ENCODE measurements at regions not wholly inside any gene's neighbourhood (a gene's known extent, or its start where the extent isn't known, plus 50 kb on each side); places are given as distances from the start of the nearest gene placed in this dataset.

DNA sequence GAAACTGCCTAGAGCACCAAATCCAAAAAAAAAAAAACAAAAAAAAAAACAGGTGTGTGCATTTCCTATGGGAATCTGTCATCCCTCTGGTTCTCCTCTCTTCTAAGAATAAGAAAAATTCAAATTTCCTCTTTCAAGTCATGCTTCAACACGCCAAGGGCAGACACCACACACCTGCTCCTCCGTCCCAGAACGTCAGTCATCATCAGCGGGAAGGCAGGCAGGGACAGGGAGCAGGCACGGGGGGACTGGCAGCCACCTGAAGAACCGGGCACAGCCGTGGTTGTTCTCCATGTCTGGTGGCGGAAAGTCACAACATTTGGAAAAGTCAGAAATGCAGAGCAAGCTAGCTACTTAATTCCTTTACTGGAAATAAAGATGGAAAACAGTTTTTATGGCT is 214.8 kb downstream of the IKZF2 start:
- TF ChIP-seq, protein P1, sequence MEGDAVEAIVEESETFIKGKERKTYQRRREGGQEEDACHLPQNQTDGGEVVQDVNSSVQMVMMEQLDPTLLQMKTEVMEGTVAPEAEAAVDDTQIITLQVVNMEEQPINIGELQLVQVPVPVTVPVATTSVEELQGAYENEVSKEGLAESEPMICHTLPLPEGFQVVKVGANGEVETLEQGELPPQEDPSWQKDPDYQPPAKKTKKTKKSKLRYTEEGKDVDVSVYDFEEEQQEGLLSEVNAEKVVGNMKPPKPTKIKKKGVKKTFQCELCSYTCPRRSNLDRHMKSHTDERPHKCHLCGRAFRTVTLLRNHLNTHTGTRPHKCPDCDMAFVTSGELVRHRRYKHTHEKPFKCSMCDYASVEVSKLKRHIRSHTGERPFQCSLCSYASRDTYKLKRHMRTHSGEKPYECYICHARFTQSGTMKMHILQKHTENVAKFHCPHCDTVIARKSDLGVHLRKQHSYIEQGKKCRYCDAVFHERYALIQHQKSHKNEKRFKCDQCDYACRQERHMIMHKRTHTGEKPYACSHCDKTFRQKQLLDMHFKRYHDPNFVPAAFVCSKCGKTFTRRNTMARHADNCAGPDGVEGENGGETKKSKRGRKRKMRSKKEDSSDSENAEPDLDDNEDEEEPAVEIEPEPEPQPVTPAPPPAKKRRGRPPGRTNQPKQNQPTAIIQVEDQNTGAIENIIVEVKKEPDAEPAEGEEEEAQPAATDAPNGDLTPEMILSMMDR (IDR thresholded peaks at IDR 0.05; ENCODE audit: control extremely low read depth, extremely low read depth, low read depth, missing control alignments), result no peak
- ChIA-PET CTCF (interaction anchor here (1.1 to 1.6 kb wide), 2 partner anchors 13 to 16 kb away, joined by 3 to 4 read pairs; no protein-coding TSS in a partner anchor), POLR2A (no interaction called here)
- DNase-seq (ENCODE audit: extremely low spot score), result no peak

DNA sequence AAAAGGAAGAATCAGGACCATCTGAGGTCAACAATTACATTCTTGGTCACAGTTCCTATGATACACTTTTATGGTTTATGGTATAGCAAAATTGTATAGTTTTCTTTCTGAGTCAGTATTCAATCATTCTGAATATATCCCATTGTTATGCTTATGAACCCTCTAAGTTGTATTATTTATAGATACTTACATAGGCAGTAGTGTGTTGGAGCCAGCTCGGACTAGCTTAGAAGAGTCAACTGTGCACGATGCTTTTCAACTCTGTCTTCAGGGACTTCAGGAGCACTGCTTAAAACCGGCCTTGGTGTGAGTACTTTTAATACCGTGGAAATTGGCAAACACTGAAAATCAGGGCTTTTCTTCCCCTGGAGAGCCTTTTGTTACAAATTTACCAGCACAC is 215.7 kb downstream of the IKZF2 start:
- POLR2A ChIA-PET, result no interaction called here
- TF ChIP-seq, protein P1 (IDR thresholded peaks at IDR 0.05; ENCODE audit: control extremely low read depth, extremely low read depth, low read depth, missing control alignments), result no peak
- DNase-seq (ENCODE audit: extremely low spot score), result no peak
- CTCF ChIA-PET, result interaction anchor here (1.1 to 1.7 kb wide), 3 partner anchors 9 to 14 kb away, joined by 3 to 6 read pairs (median 5); no protein-coding TSS in a partner anchor

DNA sequence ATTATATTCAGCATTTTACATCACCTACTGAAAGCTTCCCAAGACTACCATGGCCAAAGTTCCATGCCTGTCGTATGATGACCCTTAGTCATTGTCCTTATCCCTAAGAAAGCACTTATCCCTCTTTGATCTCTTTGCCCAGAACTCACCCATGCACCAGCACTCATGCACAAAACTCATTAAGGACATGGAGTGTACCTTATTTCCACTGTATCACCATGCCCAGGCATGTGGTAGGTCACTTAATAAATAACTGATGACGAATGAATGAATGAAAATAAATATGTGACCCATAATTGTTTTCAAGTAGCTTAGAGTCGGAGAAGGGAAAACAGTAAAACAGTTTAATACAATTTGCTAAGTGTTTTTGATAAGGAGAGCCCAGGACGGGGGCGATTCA is 220.1 kb downstream of the IKZF2 start:
- CTCF ChIA-PET, result interaction anchor here (1.2 kb wide), 1 partner anchor 11 kb away, joined by 3 read pairs; no protein-coding TSS in a partner anchor

DNA sequence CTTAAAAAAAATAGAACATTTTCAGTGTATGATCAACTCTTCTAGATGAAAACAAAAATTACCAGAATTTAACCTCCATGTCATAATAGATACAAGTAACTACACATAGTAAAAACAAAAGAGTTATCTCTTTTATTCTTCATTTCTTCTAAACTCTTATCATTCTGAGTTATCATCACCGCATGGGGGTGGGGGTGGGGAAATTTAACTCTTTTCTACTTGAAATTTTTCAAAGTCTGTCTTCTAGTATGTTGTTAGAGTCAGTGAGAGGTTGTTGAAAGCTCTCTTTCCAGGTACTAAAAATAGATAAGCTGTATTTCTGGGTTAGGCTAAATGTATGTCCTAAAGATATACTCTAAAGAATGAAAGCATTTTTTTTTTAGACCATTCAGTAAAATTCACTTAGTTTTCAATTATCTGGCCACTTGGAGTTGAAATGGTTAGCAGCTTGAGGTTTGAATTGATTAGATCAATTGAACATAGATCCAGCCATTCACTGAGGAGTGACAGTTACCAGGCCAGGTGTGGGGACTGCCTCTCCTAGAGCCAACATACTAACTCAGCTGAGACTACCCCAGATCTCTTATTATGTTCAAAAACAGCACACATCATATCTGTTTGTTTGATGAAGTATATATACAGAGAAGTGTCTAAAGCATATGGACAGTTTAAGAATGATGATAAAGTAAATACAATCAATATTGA is 220.7 kb downstream of the IKZF2 start:
- CTCF ChIA-PET, result interaction anchor here (1.2 kb wide), 1 partner anchor 11 kb away, joined by 3 read pairs; no protein-coding TSS in a partner anchor
- DNase-seq (ENCODE audit: extremely low spot score), result no peak
- POLR2A ChIA-PET, result no interaction called here
- TF ChIP-seq, protein P1 (IDR thresholded peaks at IDR 0.05; ENCODE audit: control extremely low read depth, extremely low read depth, low read depth, missing control alignments), result no peak

More for the DNA sequence above, 220.1 kb downstream of the IKZF2 start:
- no peak for DNase-seq (ENCODE audit: extremely low spot score)
- TF ChIP-seq, protein P1 (IDR thresholded peaks at IDR 0.05; ENCODE audit: control extremely low read depth, extremely low read depth, low read depth, missing control alignments), result no peak
- POLR2A ChIA-PET, result no interaction called here

DNA sequence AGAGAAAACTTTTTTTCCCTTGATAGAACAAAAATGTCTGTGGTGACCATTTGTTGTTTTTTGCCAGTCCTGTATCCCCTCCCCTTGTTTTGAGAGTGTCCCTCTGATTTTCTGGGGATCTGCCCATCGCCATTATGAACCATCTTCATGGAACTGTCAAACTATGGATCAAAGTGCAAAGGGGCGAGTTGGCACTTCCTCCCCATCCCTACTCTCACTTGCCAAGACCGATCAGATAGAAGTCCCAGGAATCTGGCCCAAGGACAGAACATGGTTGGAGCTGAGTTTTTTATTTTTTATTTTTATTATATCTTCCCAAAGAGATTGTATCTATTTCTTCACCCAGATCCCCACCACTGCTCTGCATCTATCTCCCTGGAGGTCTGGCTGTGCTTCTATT is 221.4 kb downstream of the IKZF2 start:
- ChIA-PET POLR2A (no interaction called here), CTCF (interaction anchor here (1.2 kb wide), 1 partner anchor 12 kb away, joined by 3 read pairs; no protein-coding TSS in a partner anchor)
- TF ChIP-seq, protein P1 (IDR thresholded peaks at IDR 0.05; ENCODE audit: control extremely low read depth, extremely low read depth, low read depth, missing control alignments), result no peak
- DNase-seq (ENCODE audit: extremely low spot score), result no peak

DNA sequence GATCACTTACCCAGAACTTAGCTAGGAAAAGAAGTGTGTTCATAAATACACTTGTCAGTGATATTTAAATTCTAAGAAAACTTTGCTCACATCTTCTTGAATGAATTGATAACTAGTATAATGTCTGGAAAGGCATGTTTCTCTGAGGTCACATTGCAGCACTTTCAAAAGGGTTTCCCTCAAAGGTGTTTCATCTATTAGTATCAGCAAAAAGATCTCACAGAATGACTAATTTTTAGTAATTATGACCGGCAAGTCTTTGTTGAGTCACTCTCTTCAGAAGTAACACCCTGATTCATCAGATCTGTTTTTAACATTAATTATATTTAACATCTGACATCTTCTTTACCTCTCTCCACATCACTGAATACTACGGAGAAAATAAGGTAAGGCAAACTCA is 222.3 kb downstream of the IKZF2 start:
- TF ChIP-seq, protein P1 (IDR thresholded peaks at IDR 0.05; ENCODE audit: control extremely low read depth, extremely low read depth, low read depth, missing control alignments), result no peak
- CTCF ChIA-PET, result no interaction called here
- POLR2A ChIA-PET, result no interaction called here
- DNase-seq (ENCODE audit: extremely low spot score), result no peak
